Left forelimb (tissue), 1 donor: ENCODE measurements at regions not wholly inside any gene's neighbourhood (a gene's known extent, or its start where the extent isn't known, plus 50 kb on each side); places are given as distances from the start of the nearest gene placed in this dataset.
"Not testable (repeated sequence)": the region's sequence is repeated elsewhere in the genome, so short reads cannot be mapped to it uniquely, and the experiment has no call there.

ENCODE experiments used
- DNase-seq: peaks from one replicate; pipeline ENCODE4 v3.0.0-alpha.2; 2018; ENCODE audit warnings: low spot score

- no peak for DNase-seq
Observed at GRCh38 chr16:63922560-63922959, 1199.3 kb downstream of the CDH11 start.

GRCh38 chr16:63921737-63922295 is 1200.0 kb downstream of the CDH11 start:
- no peak for DNase-seq

- no peak for DNase-seq
Observed at GRCh38 chr16:63913290-63913689, 1208.6 kb downstream of the CDH11 start.

GRCh38 chr16:63907251-63907650 is 1214.6 kb downstream of the CDH11 start:
- no peak for DNase-seq

- DNase-seq: no peak
Observed at GRCh38 chr16:63904930-63905329, 1216.9 kb downstream of the CDH11 start.

GRCh38 chr16:63904182-63904581 is 1217.7 kb downstream of the CDH11 start:
- no peak for DNase-seq

DNA sequence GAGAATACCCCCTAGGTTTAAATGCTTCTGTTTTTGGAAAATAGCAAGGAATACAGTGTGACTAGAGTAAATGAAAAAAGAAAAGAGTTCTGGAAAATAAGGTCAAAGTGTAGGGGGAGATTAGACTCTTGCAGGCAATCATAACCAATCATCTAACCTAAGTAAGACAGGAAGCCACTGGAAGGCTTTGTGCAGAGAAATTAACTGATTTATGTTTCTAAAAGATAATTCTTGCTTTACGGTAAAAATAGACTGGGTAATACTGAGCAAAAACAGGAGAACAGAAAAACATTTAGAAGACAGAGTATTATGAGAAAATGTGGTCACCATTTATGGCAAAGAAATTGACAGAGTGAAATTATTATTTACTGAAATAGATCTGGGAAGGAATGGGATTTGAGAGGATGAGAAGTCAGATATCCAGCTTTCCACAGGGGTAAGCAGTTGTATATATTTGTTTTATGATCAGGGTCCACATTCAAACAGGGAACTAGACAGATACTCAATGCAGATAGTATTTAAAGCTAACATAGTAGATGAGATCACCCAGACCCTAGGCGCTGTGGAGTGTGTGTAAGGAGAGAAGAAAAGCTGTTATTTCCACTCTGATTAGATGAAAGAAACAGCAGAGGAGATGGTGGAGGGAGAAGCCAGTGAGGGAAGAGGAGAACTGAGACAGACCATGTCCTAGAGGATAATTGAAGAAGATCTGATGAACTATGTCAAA is 1225.3 kb downstream of the CDH11 start:
- no peak for DNase-seq

DNA sequence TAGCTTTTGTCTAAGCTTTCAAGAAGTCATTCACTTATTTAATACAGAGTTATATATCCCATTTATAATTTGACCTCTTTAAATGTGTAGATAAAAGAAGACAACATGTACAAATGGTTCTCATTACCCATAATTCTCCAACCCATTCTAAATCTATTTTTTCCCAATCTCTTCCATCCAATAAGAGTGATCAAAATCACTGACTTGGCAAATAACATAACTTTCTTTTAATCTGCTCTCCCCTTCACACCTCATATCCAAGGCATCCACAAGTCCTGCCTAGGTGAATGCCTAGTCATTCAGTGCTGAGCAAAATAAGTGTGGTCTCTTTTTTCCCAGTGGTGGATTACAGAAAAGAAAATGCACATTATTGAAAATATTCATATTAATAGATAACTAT is 1231.1 kb downstream of the CDH11 start:
- no peak for DNase-seq

DNA sequence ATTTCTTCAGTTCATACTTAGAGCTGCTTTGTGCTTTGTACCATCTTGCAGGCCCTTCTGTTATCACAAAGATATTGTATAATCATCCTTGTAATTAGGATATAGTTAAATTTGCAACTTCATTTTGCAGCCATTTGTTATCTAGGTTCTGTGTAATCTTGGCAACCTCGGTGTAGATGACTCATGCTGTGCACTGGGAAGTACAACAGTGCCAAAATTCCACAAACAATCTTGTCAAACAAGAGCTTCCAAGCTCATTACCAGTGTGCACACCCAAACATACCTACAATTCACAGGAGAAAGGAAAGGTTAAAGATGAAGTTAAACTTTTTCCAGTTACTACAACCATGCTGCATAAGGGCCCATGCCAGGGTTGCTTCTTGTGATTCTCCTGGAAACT is 1231.8 kb downstream of the CDH11 start:
- no peak for DNase-seq

DNA sequence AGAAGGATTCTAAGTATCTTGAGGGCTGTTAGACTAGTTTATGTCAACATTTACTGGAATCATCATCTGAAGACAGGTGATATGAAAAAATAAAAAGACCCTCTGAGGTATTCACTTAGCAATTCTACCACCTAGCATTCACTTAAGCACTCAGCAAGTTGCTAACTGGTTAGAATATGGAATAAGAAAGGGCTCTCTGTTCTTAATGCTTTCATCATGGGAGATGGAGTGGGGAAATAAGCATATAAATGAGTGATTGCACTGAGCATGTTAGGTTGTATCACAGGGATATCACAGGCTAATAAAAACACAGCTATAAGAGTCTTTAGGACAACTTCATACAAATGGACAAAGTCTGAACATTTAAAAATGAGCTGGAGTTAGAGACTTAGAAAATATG is 1238.8 kb downstream of the CDH11 start:
- no peak for DNase-seq

DNA sequence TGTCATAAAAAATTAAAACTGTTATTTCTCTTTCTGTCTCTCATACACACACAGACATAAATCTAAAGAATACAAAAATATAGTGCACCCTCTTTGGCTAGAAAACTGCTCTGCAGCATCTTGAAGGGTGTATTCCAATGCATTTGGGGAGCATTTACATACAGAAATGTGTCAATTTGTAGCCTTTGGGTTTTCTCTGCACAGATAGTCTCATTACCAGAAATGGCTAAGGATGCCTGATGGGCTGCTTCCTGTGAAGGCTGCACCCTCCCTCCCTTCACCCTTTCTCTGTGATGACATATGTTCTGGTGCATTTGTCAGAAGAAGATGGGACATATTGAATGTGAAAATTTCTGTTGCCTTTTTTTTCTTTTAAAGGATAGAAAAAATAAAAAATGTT is 1239.3 kb downstream of the CDH11 start:
- DNase-seq: no peak

DNA sequence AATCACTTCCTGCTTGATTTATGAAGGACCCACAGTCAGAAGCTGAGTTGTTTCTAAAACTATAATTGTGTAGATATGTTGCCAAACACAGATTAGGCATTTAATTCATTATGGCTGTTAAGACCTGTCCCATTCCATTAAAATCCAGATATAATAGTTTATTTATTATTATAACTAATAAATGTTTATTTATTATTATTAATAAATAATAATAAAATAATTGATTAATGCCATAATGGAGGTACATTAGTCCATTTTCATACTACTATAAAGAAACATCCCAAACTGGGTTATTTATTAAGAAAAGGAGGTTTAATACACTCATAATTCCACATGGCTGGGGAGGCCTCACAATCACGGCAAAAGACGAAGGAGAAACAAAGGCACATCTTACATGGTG is 1240.9 kb downstream of the CDH11 start:
- DNase-seq: no peak

- no peak for DNase-seq
Observed at GRCh38 chr16:63877401-63877800, 1244.5 kb downstream of the CDH11 start.

- DNase-seq: no peak
Observed at GRCh38 chr16:63876103-63876502, 1245.8 kb downstream of the CDH11 start.

- DNase-seq: not testable (repeated sequence)
Observed at GRCh38 chr16:63860700-63861099, 1261.2 kb downstream of the CDH11 start.

DNA sequence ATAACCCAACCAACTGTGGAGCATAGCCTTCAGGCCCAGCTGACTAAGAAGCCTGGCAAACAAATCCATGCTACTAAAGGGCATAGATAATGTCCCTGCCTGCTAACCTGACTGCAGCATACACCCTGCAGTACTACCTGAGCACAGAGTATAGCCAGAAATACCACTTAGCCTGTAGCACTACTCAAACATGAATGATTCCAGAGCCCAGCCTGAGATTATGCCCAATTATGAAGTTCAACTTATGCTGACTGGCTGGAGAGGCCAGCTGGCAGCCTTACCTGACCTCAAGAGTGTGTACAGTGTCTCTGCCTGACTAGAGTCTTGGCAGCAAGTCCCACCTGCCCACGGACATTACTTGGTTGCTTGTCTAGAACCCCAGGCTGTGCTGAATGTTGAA is 1265.3 kb downstream of the CDH11 start:
- no peak for DNase-seq

DNA sequence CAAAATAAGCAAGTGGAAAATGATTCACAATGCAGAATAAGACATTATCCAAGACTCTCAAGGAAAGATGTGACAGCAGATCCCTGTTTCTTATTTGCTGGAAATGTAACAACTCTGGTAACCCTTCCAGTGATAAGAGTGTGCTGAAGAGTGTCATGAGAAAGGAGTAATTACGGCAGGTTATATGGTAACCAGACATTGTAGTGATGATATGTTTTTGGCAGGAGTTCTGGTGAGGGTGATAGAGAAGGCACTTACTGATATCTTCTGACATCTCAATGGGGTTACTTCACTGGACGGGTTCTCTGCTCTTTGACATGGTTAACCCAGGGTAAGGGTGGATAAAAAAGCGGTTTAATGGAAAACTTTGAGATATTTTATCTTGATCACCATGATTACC is 1270.9 kb downstream of the CDH11 start:
- DNase-seq: no peak

DNA sequence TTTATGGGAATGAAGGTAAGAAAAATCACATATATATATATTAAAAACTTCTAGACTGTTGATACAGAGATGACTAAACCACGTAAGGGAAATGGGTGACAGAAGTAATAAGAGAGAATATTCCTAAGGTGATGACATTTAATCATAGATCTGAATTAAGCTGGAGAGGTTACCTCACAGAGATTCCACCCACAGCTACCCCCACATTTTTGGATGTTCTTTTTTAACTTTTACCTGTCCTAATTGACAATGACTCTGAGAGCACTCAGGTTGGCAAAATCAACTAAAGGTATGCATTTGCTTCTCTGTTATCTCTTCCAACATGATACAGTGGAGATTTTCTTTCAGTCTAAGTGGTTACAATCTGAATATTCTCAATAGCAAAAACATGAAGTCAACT is 1280.6 kb downstream of the CDH11 start:
- DNase-seq: no peak

DNA sequence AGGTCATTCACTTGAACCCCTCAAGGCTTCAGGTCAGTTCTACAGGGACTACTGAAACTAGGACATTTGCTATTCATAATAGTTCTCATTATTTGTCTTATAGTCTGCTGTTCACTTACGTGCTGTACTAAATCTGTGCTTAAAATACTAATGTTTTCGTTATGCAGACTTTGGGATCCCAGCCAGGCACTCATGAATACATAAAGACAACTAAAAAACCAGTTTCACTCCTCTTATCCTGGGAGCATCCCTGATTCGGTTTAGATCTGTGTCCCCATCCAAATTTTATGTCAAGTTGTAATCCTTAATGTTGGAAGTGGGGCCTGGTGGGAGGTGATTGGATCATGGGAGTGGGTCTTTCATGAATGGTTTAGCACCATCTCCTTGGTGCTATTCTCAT is 1291.8 kb downstream of the CDH11 start:
- DNase-seq: no peak

GRCh38 chr16:63822818-63823217 is 1299.0 kb downstream of the CDH11 start:
- DNase-seq: no peak

- no peak for DNase-seq
Observed at GRCh38 chr16:63816276-63816675, 1305.6 kb downstream of the CDH11 start.

DNA sequence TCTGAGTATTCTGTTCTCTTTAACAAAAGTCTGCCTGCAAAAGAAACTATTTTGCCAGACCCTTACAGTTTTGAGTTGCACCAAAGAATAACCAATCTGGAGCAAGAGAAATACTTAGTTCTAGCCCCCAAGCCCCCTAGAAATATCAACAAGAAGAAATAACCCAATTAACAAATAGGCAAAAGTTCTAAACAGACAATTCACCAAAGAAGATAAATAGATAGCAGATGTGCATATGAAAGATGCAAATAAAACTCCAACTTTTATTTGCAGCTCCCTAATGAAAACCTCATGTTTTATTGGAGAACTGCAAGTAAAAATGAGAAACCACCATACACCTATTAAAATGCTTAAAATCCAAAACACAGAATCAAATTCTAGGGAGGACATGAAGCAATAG is 1308.0 kb downstream of the CDH11 start:
- no peak for DNase-seq

- DNase-seq: no peak
Observed at GRCh38 chr16:63808730-63809129, 1313.1 kb downstream of the CDH11 start.
